LNCAP (cell line): ENCODE measurements at regions not wholly inside any gene's neighbourhood (a gene's known extent, or its start where the extent isn't known, plus 50 kb on each side); places are given as distances from the start of the nearest gene placed in this dataset.

ENCODE experiments used
- CTCF ChIP-seq: fragments of 450-650 bp; IDR thresholded peaks from 2 replicates; pipeline ENCODE4 v1.5.1; 2017; ENCODE audit warnings: mild to moderate bottlenecking

- no peak for TF ChIP-seq CTCF
These were observed 1233.3 kb downstream of the TBC1D22A start for GRCh38 chr22:47995718-47996117.

- TF ChIP-seq CTCF, result no peak
These were observed 1232.8 kb downstream of the TBC1D22A start for GRCh38 chr22:47995264-47995627.

GRCh38 chr22:47994601-47995263 lies 1232.3 kb downstream of the TBC1D22A start:
- no peak for TF ChIP-seq CTCF

- no peak for TF ChIP-seq CTCF
These were observed 1231.6 kb downstream of the TBC1D22A start for GRCh38 chr22:47994045-47994444.

GRCh38 chr22:47990481-47990880 lies 1228.0 kb downstream of the TBC1D22A start:
- TF ChIP-seq CTCF, result no peak

GRCh38 chr22:47987885-47988515 lies 1225.5 kb downstream of the TBC1D22A start:
- TF ChIP-seq CTCF, result no peak

GRCh38 chr22:47976219-47976618 lies 1213.8 kb downstream of the TBC1D22A start:
- TF ChIP-seq CTCF, result no peak
